Spinal cord (tissue), 9 donors: ENCODE measurements at regions not wholly inside any gene's neighbourhood (a gene's known extent, or its start where the extent isn't known, plus 50 kb on each side); places are given as distances from the start of the nearest gene placed in this dataset.
A peak's percentile ranks its signal among the peaks of the same experiment; 100 is the strongest.
"Not testable (repeated sequence)": the region's sequence is repeated elsewhere in the genome, so short reads cannot be mapped to it uniquely, and the experiment has no call there.

Source experiments
- DNase-seq, 6 donors: peaks; one replicate each; pipeline versions ENCODE4 v3.0.0 to v3.0.0-alpha.2; 2013 to 2015; ENCODE audit warnings: low spot score in 6 of 6, low read depth in 4 of 6
- H3K27ac ChIP-seq: one replicate; pipeline ENCODE4 v1.5.1; 2013; ENCODE audit warnings: low read depth, low read length, control low read depth
- H3K27me3 ChIP-seq: one replicate; pipeline ENCODE4 v1.6.1; 2013; ENCODE audit warnings: low read length; ENCODE audit not compliant: control insufficient read depth, insufficient read depth
- H3K36me3 ChIP-seq: one replicate; pipeline ENCODE4 v1.6.1; 2013; ENCODE audit warnings: low read length; ENCODE audit not compliant: control insufficient read depth, insufficient read depth
- H3K4me1 ChIP-seq: one replicate; pipeline ENCODE4 v1.6.1; 2013; ENCODE audit warnings: low read length; ENCODE audit not compliant: control insufficient read depth, insufficient read depth
- H3K4me3 ChIP-seq: one replicate; pipeline ENCODE4 v1.5.1; 2013; ENCODE audit warnings: low read depth, low read length, control low read depth
- H3K9me3 ChIP-seq: one replicate; pipeline ENCODE4 v1.6.1; 2013; ENCODE audit warnings: low read length; ENCODE audit not compliant: control insufficient read depth, insufficient read depth
- WGBS: methylation state at CpG from one replicate; pipeline ENCODE4 v1.1.5; 2013; ENCODE audit warnings: missing lambda C conversion rate; ENCODE audit not compliant: insufficient coverage; 5-methylcytosine and 5-hydroxymethylcytosine counted together
- donor health status: healthy.

- DNase-seq, H3K9me3 ChIP-seq, H3K27ac ChIP-seq, H3K4me1 ChIP-seq, H3K4me3 ChIP-seq, H3K36me3 ChIP-seq: not testable (repeated sequence)
- H3K27me3 ChIP-seq = peaks cover 51% of the 10 kb centered on the region
- WGBS = 94% methylated on average over 3 of the region's 7 CpGs
Measured at GRCh38 chr3:198114516-198114915, 154.5 kb downstream of the LMLN start.

GRCh38 chr3:198122184-198122583 lies 162.2 kb downstream of the LMLN start:
- DNase-seq, H3K27me3 ChIP-seq, H3K9me3 ChIP-seq, H3K27ac ChIP-seq, H3K4me3 ChIP-seq, H3K36me3 ChIP-seq, H3K4me1 ChIP-seq: not testable (repeated sequence)
- WGBS = 89% methylated on average over 5 of the region's 8 CpGs

- not testable (repeated sequence) for DNase-seq, H3K9me3 ChIP-seq, H3K4me1 ChIP-seq, H3K36me3 ChIP-seq, H3K4me3 ChIP-seq, H3K27ac ChIP-seq, H3K27me3 ChIP-seq
- WGBS = 33% methylated on average over 3 of the region's 12 CpGs
Measured at GRCh38 chr3:198137038-198137835, 177.2 kb downstream of the LMLN start.

GRCh38 chr3:198138205-198138604 lies 178.2 kb downstream of the LMLN start:
- H3K27ac ChIP-seq, H3K27me3 ChIP-seq, H3K4me1 ChIP-seq, DNase-seq, H3K36me3 ChIP-seq, H3K4me3 ChIP-seq, H3K9me3 ChIP-seq: not testable (repeated sequence)
- no CpG with 5 or more reads among the region's 10 CpGs for WGBS

- not testable (repeated sequence) for H3K27ac ChIP-seq, H3K27me3 ChIP-seq, H3K9me3 ChIP-seq, H3K4me3 ChIP-seq, H3K36me3 ChIP-seq
- peaks cover 13% of the 10 kb centered on the region for H3K4me1 ChIP-seq
- WGBS = 43% methylated on average over 1 of the region's 4 CpGs
- DNase-seq = peak in 4 of 6 donors; percentile 1 to 51 (median 6)
Measured at GRCh38 chr3:198139037-198139436, 179.0 kb downstream of the LMLN start.

- not testable (repeated sequence) for H3K9me3 ChIP-seq, DNase-seq, H3K27ac ChIP-seq, H3K27me3 ChIP-seq, H3K4me3 ChIP-seq, H3K36me3 ChIP-seq
- H3K4me1 ChIP-seq = peaks cover 13% of the 10 kb centered on the region
- 56% methylated on average over 2 of the region's 8 CpGs for WGBS
Measured at GRCh38 chr3:198139513-198140167, 179.6 kb downstream of the LMLN start.

- H3K27ac ChIP-seq, DNase-seq, H3K4me3 ChIP-seq, H3K27me3 ChIP-seq, H3K36me3 ChIP-seq, H3K9me3 ChIP-seq: not testable (repeated sequence)
- 68% methylated on average over 7 of the region's 15 CpGs for WGBS
- peaks cover 15% of the 10 kb centered on the region for H3K4me1 ChIP-seq
Measured at GRCh38 chr3:198143300-198144137, 183.5 kb downstream of the LMLN start.

- H3K4me3 ChIP-seq, H3K27me3 ChIP-seq, H3K36me3 ChIP-seq, H3K9me3 ChIP-seq, H3K4me1 ChIP-seq, H3K27ac ChIP-seq: not testable (repeated sequence)
- WGBS = 40% methylated on average over 1 of the region's 8 CpGs
- DNase-seq = peak in 1 of 6 donors; percentile 1
Measured at GRCh38 chr3:198145231-198145784, 185.3 kb downstream of the LMLN start.

GRCh38 chr3:198146070-198146469 lies 186.1 kb downstream of the LMLN start:
- DNase-seq, H3K9me3 ChIP-seq, H3K27me3 ChIP-seq, H3K4me1 ChIP-seq, H3K27ac ChIP-seq, H3K4me3 ChIP-seq, H3K36me3 ChIP-seq: not testable (repeated sequence)
- no CpG with 5 or more reads among the region's 5 CpGs for WGBS
